Tibial nerve (tissue), 4 donors: ENCODE measurements at regions not wholly inside any gene's neighbourhood (a gene's known extent, or its start where the extent isn't known, plus 50 kb on each side); places are given as distances from the start of the nearest gene placed in this dataset.

ENCODE experiments used
- DNase-seq, 2 donors: peaks; one replicate each; pipeline ENCODE4 v3.0.0-alpha.2; 2019; ENCODE audit warnings: low spot score in 2 of 2
- H3K27ac ChIP-seq, 4 donors: fragments of 200-600 bp; sonication (generic) in 3 of 4; one replicate each; pipeline ENCODE4 v1.5.1; 2017 to 2019; ENCODE audit warnings: mild to moderate bottlenecking in 1 of 4
- H3K27me3 ChIP-seq, 2 donors: fragments of 200-600 bp; sonication (generic) in 1 of 2; one replicate each; pipeline versions ENCODE4 v1.5.1 to v1.6.0; 2017 to 2019
- H3K36me3 ChIP-seq, 3 donors: fragments of 200-600 bp; sonication (generic); one replicate each; pipeline ENCODE4 v1.5.1; 2018 to 2019
- H3K4me1 ChIP-seq, 4 donors: fragments of 200-600 bp; sonication (generic) in 3 of 4; one replicate each; pipeline ENCODE4 v1.5.1; 2017 to 2019
- H3K4me3 ChIP-seq, 4 donors: fragments of 200-600 bp; sonication (generic) in 3 of 4; one replicate each; pipeline ENCODE4 v1.5.1; 2017 to 2019; ENCODE audit warnings: mild to moderate bottlenecking in 1 of 4, moderate library complexity in 1 of 4
- H3K9me3 ChIP-seq, 4 donors: fragments of 200-600 bp; sonication (generic) in 3 of 4; one replicate each; pipeline ENCODE4 v1.5.1; 2017 to 2019
- CTCF ChIP-seq, 5 experiments: fragments of 200-600 bp in 3 of 5; fragments of 450-650 bp in 2 of 5; sonication (generic) in 3 of 5; IDR thresholded peaks; one replicate each; pipeline ENCODE4 v1.5.1; 2016 to 2019; ENCODE audit warnings: antibody characterized with exemption in 5 of 5, mild to moderate bottlenecking in 3 of 5, moderate library complexity in 2 of 5
- EP300 ChIP-seq, 2 donors: sonication (generic); formaldehyde crosslinking; IDR thresholded peaks; one replicate each; pipeline ENCODE4 v1.6.1; 2017; ENCODE audit warnings: antibody characterized with exemption in 2 of 2, mild to moderate bottlenecking in 1 of 2
- POLR2A ChIP-seq, 2 donors: fragments of 450-650 bp; IDR thresholded peaks; one replicate each; pipeline ENCODE4 v1.6.1; 2017; ENCODE audit warnings: antibody characterized with exemption in 2 of 2, mild to moderate bottlenecking in 2 of 2, moderate library complexity in 2 of 2
- WGBS, 2 donors: methylation state at CpG; one replicate each; pipeline ENCODE4 v1.1.5; 2018; 5-methylcytosine and 5-hydroxymethylcytosine counted together

- no peak overlapping the region for H3K27ac ChIP-seq
- H3K4me1 ChIP-seq, result no peaks in the 10 kb centered on the region
- H3K9me3 ChIP-seq, result no peaks in the 10 kb centered on the region
- no peak for DNase-seq
- WGBS, 2 donors, result 60 to 70% methylated on average over 2 of the region's 2 CpGs
- H3K4me3 ChIP-seq, result no peak overlapping the region
- no peaks in the 10 kb centered on the region for H3K27me3 ChIP-seq
- TF ChIP-seq EP300 (IDR thresholded peaks at IDR 0.05), result no peak
- TF ChIP-seq CTCF (IDR thresholded peaks at IDR 0.05), result no peak
- TF ChIP-seq POLR2A (IDR thresholded peaks at IDR 0.05), result no peak
- no peaks in the 10 kb centered on the region for H3K36me3 ChIP-seq
These were observed 362.5 kb downstream of the GPR37 start for GRCh38 chr7:124403112-124403511.

GRCh38 chr7:124399941-124400340, 365.7 kb downstream of the GPR37 start:
- no peak overlapping the region for H3K4me3 ChIP-seq
- H3K27ac ChIP-seq, result no peak overlapping the region
- no peaks in the 10 kb centered on the region for H3K36me3 ChIP-seq
- H3K27me3 ChIP-seq, result no peaks in the 10 kb centered on the region
- TF ChIP-seq EP300 (IDR thresholded peaks at IDR 0.05), result no peak
- no peak for TF ChIP-seq POLR2A (IDR thresholded peaks at IDR 0.05)
- no peak for TF ChIP-seq CTCF (IDR thresholded peaks at IDR 0.05)
- 87 to 88% methylated on average over 1 of the region's 1 CpG for WGBS, 2 donors
- DNase-seq, result no peak
- H3K4me1 ChIP-seq, result no peaks in the 10 kb centered on the region
- H3K9me3 ChIP-seq, result no peaks in the 10 kb centered on the region

- WGBS, 2 donors, result 87 to 90% methylated on average over 2 of the region's 2 CpGs
- Histone ChIP-seq H3K4me1 (no peaks in the 10 kb centered on the region), H3K4me3 (no peak overlapping the region), H3K27me3 (no peaks in the 10 kb centered on the region), H3K9me3 (no peaks in the 10 kb centered on the region), H3K27ac (no peak overlapping the region), H3K36me3 (no peaks in the 10 kb centered on the region)
- no peak for TF ChIP-seq EP300 (IDR thresholded peaks at IDR 0.05)
- no peak for TF ChIP-seq CTCF (IDR thresholded peaks at IDR 0.05)
- TF ChIP-seq POLR2A (IDR thresholded peaks at IDR 0.05), result no peak
- DNase-seq, result no peak
These were observed 366.2 kb upstream of the TMEM229A start for GRCh38 chr7:124398937-124399552.

GRCh38 chr7:124397134-124397533, 364.3 kb upstream of the TMEM229A start:
- no peak overlapping the region for H3K27ac ChIP-seq
- 78 to 80% methylated on average over 4 of the region's 4 CpGs for WGBS, 2 donors
- DNase-seq, result no peak

GRCh38 chr7:124390301-124390700, 357.4 kb upstream of the TMEM229A start:
- WGBS, 2 donors, result 33 to 45% methylated on average over 1 of the region's 1 CpG
- Histone ChIP-seq H3K27ac (no peak overlapping the region), H3K4me1 (no peaks in the 10 kb centered on the region), H3K9me3 (no peaks in the 10 kb centered on the region), H3K36me3 (no peaks in the 10 kb centered on the region), H3K27me3 (no peaks in the 10 kb centered on the region), H3K4me3 (no peak overlapping the region)
- TF ChIP-seq POLR2A (IDR thresholded peaks at IDR 0.05) (no peak), EP300 (IDR thresholded peaks at IDR 0.05) (no peak), CTCF (IDR thresholded peaks at IDR 0.05) (no peak)
- no peak for DNase-seq

More at GRCh38 chr7:124397134-124397533, 364.3 kb upstream of the TMEM229A start:
- TF ChIP-seq CTCF (IDR thresholded peaks at IDR 0.05), result no peak
- TF ChIP-seq POLR2A (IDR thresholded peaks at IDR 0.05), result no peak
- TF ChIP-seq EP300 (IDR thresholded peaks at IDR 0.05), result no peak
- no peaks in the 10 kb centered on the region for H3K4me1 ChIP-seq
- H3K27me3 ChIP-seq, result no peaks in the 10 kb centered on the region
- no peak overlapping the region for H3K4me3 ChIP-seq
- H3K9me3 ChIP-seq, result no peaks in the 10 kb centered on the region
- no peaks in the 10 kb centered on the region for H3K36me3 ChIP-seq
